ENCODE measurements at regions not wholly inside any gene's neighbourhood (a gene's known extent, or its start where the extent isn't known, plus 50 kb on each side); places are given as distances from the start of the nearest gene placed in this dataset.

- Histone ChIP-seq H3K4me3 (no peak overlapping the region), H3K4me1 (no peaks in the 10 kb centered on the region), H3K36me3 (no peaks in the 10 kb centered on the region), H3K27ac (no peak overlapping the region), H3K9me3 (no peaks in the 10 kb centered on the region), H3K27me3 (no peaks in the 10 kb centered on the region)
- 88 to 100% methylated on average over 1 of the region's 1 CpG for WGBS, 2 donors (ENCODE audit: low coverage in 1 of 2)
- no peak for TF ChIP-seq POLR2AphosphoS5 (IDR thresholded peaks at IDR 0.05)
- no peak for TF ChIP-seq POLR2A (IDR thresholded peaks at IDR 0.05)
- TF ChIP-seq EP300 (IDR thresholded peaks at IDR 0.05; ENCODE audit: low read depth), result no peak
- TF ChIP-seq CTCF (IDR thresholded peaks at IDR 0.05), result no peak
- in situ Hi-C loops (cut with MboI; ENCODE audit: low pct_ligation_motif_present in 1 of 4, low pct_unique_long_range_greater_than_20kb in 1 of 4, low sequenced_read_pairs in 3 of 4), result no loop called here
- DNase-seq, result no peak
- intact Hi-C loops (cut with DNase I; ENCODE audit: low total_unique reads), result no loop called here
These were observed 265.1 kb downstream of the TUSC7 start for GRCh38 chr3:116974702-116975101.

- H3K4me3 ChIP-seq, result no peak overlapping the region
- no peaks in the 10 kb centered on the region for H3K36me3 ChIP-seq
- TF ChIP-seq POLR2A (IDR thresholded peaks at IDR 0.05) (no peak), CTCF (IDR thresholded peaks at IDR 0.05) (no peak), POLR2AphosphoS5 (IDR thresholded peaks at IDR 0.05) (no peak), EP300 (IDR thresholded peaks at IDR 0.05; ENCODE audit: low read depth) (no peak)
- intact Hi-C loops (cut with DNase I; ENCODE audit: low total_unique reads), result no loop called here
- in situ Hi-C loops (cut with MboI; ENCODE audit: low pct_ligation_motif_present in 1 of 4, low pct_unique_long_range_greater_than_20kb in 1 of 4, low sequenced_read_pairs in 3 of 4), result no loop called here
- H3K4me1 ChIP-seq, result no peaks in the 10 kb centered on the region
- no peak overlapping the region for H3K27ac ChIP-seq
- H3K9me3 ChIP-seq, result no peaks in the 10 kb centered on the region
- DNase-seq, result no peak
- no peaks in the 10 kb centered on the region for H3K27me3 ChIP-seq
- WGBS, 2 donors (ENCODE audit: low coverage in 1 of 2), result 57 to 84% methylated on average over 1 of the region's 1 CpG
These were observed 267.9 kb downstream of the TUSC7 start for GRCh38 chr3:116977441-116977840.

GRCh38 chr3:116980099-116980498, 270.5 kb downstream of the TUSC7 start:
- no peak overlapping the region for H3K4me3 ChIP-seq
- WGBS, 2 donors (ENCODE audit: low coverage in 1 of 2), result 71 to 88% methylated on average over 2 to 3 of the region's 3 CpGs
- intact Hi-C loops (cut with DNase I; ENCODE audit: low total_unique reads) (no loop called here), in situ Hi-C loops (cut with MboI; ENCODE audit: low pct_ligation_motif_present in 1 of 4, low pct_unique_long_range_greater_than_20kb in 1 of 4, low sequenced_read_pairs in 3 of 4) (no loop called here)
- no peaks in the 10 kb centered on the region for H3K9me3 ChIP-seq
- H3K4me1 ChIP-seq, result no peaks in the 10 kb centered on the region
- DNase-seq, result no peak
- TF ChIP-seq CTCF (IDR thresholded peaks at IDR 0.05) (no peak), EP300 (IDR thresholded peaks at IDR 0.05; ENCODE audit: low read depth) (no peak), POLR2AphosphoS5 (IDR thresholded peaks at IDR 0.05) (no peak), POLR2A (IDR thresholded peaks at IDR 0.05) (no peak)
- no peak overlapping the region for H3K27ac ChIP-seq
- no peaks in the 10 kb centered on the region for H3K27me3 ChIP-seq
- H3K36me3 ChIP-seq, result no peaks in the 10 kb centered on the region

- Histone ChIP-seq H3K9me3 (no peaks in the 10 kb centered on the region), H3K36me3 (no peaks in the 10 kb centered on the region), H3K27me3 (no peaks in the 10 kb centered on the region), H3K4me1 (no peaks in the 10 kb centered on the region), H3K4me3 (no peak overlapping the region), H3K27ac (no peak overlapping the region)
- in situ Hi-C loops (cut with MboI; ENCODE audit: low pct_ligation_motif_present in 1 of 4, low pct_unique_long_range_greater_than_20kb in 1 of 4, low sequenced_read_pairs in 3 of 4) (no loop called here), intact Hi-C loops (cut with DNase I; ENCODE audit: low total_unique reads) (no loop called here)
- no peak for DNase-seq
- 89 to 92% methylated on average over 5 of the region's 5 CpGs for WGBS, 2 donors (ENCODE audit: low coverage in 1 of 2)
- TF ChIP-seq POLR2AphosphoS5 (IDR thresholded peaks at IDR 0.05) (no peak), EP300 (IDR thresholded peaks at IDR 0.05; ENCODE audit: low read depth) (no peak), CTCF (IDR thresholded peaks at IDR 0.05) (no peak), POLR2A (IDR thresholded peaks at IDR 0.05) (no peak)
These were observed 271.5 kb downstream of the TUSC7 start for GRCh38 chr3:116981089-116981488.

All from transverse colon (tissue), 4 donors.